DMS79 treated with DMSO at 0.1 percent for 48 hours (cell line): ENCODE measurements at regions not wholly inside any gene's neighbourhood (a gene's known extent, or its start where the extent isn't known, plus 50 kb on each side); places are given as distances from the start of the nearest gene placed in this dataset.

Source experiments
- DNase-seq: peaks from one replicate; lab custom pipeline; 2025; lab: John Stamatoyannopoulos, UW

GRCh38 chr9:20042128-20042711 is 253.4 kb upstream of the SLC24A2 start:
- no peak for DNase-seq

DNA sequence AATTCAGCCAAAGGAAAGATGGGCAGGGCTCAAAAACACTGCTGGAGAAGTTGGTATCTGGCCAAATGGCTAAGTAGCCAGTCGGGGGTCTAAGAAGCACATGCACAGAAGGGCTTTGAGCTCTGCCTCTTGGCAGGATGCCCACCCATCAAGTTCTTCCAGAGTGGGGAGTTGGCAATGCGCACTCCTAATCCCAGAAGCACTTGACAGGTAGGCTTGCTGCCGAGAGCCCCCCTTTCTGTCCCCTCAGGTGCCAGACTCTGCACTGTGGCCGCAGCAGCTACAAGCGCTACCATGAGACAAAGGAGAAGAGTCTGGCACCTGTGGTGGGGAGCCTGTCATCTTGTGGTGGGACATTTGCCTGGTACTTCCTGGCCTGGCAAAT is 252.9 kb upstream of the SLC24A2 start:
- DNase-seq, result peak; percentile 83

DNA sequence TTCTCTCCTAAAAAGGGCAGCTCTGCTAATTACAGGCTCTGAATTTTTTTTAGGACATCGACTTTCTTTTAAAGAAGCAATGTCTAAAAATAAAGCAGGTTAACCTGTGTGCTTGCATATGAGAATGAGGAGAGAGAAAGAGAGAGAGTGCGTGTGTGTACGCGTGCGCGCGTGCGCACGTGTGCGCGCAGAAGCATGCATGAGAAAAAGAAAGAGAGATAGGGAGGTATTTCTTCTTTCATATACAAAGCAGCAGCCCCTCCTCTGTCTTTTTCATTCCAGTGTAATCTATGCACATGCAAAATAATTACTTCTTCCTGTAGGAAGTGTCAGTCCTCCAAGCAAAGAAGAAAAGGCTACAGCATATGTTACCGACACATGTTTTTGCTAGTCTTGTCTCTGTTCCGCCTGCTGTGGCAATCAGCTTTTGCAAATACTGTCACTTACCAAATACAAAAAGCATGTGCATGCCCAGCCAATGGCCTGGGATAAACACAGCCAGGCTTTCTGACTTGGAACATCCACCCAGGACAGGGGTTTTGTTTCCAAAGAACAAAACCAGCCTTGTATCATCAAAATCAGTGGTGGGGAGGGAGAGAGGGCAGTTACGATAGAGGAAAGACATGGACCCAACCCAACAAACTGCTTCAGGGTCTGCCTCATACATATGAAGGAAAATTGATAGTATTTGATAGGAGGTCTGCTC is 252.3 kb upstream of the SLC24A2 start:
- peak; percentile 15 for DNase-seq

DNA sequence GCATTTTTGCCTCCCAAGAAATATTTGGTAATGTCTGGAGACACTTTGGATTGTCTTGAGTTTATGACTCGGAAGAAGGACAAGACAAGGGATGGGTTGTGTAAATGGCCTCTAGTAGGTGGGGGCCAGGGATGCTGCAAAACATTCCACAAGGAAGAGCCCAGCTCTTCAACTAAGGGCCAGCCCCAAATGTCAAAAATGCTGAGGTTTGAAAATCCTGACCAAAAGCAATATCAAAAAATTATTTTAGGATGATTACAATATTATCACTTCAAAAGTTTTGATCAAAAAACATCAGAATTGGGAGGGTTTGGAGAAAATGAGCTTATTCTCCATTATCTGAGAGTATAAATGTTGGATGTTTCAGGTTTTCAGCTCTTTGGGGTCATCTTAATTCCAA is 248.9 kb upstream of the SLC24A2 start:
- DNase-seq, result no peak

DNA sequence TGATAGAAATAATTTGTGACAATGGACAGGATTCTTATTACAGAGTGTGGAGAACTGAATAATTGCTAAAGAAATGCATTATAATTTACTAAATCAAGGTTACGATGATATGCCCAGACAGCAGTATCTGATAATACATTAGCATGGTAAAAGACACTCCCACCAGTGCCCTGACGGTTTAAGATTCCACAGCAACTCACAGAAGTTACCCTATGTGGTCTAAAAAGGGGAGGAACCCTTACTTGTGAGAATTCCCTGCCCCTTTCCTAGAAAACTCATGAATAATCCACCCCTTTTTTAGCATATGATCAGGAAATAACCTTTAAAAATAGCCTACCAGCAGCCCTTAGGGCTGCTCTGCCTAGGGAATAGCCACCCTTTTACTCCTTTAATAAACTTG is 244.7 kb upstream of the SLC24A2 start:
- DNase-seq, result no peak

DNA sequence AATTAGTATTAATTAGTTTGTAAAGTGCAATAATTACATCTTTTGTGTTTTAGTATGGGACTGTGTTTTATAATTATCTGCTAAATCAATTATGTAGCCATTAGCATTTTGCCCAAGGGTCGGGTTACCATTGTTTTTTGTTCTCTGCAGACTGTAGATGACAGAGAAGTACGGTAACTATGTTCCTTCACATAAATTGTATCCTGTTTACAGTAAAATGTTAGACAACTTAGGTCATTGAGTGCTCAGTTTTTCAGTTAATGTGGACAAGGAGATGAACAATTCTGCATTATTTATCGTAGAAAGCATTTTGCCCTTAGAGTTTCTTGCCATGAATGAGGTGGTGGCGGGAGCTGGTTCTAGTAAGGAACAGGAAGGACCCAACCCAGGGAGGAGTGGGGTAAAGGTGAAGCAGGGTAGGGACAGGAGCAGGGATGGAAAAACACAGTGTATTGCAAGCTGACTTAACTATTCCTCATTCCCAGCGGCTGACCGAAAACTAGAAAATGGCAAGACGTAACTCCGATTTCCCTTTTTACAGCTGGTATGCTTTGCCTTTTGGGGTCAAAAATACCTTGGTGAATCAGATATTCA is 243.7 kb upstream of the SLC24A2 start:
- DNase-seq, result no peak

DNA sequence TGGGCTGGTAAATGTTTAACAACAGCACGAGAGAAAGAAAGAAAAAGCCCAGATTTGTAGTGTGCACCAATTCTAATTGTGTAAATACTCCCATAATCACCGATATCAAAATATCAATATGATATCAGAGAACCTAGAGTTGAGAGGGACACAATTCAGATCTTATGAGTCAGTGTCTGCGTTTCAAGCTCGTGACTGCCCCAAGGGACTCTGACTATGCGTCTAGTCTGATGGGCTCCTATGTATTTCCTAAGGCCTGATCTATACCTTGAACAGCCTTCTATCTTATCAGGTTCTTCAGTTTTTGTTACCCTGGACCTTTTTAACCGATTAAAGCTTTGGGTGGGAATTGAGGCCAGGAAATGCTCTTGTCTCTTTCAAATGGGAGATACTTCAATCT is 243.0 kb upstream of the SLC24A2 start:
- no peak for DNase-seq

DNA sequence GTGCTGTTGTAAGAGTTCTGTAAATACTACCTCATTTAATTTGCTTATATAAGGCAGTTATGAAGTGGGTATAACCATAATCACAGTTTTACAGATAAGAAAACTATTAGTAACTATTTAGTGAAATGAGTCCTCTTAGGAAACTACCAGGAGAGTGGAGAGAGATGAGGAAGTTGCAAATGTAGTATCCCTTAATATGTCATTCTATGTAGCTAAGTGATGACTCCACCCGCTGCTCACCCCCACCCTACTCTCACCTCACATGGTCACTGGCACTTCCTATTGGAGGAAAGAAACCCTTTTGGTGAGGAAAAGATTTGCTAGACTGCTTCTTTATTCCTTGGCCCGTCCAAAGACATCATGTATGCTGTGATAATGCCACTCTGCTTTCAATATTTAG is 241.8 kb upstream of the SLC24A2 start:
- no peak for DNase-seq

DNA sequence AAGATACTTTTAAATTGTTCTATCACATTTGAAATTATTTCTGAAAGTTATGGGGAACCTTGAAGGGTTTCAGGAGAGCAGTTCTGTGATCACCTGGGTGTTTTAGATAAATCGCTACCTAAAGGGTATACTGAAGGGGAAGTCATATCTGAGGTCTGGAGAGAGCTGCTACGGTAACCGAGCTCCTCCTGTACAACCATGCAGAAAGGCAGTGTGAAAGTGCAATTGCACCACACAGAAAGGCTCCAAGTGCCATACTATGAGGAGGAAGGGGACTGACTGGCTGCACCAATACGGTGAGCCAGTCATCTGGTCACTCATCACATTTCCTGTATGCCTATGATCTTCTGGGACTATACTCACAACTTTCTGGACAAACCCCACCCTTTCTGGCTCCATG is 241.4 kb upstream of the SLC24A2 start:
- DNase-seq, result no peak

- no peak for DNase-seq
Measured at GRCh38 chr9:20028849-20029231, 240.0 kb upstream of the SLC24A2 start.

GRCh38 chr9:20028192-20028848 is 239.5 kb upstream of the SLC24A2 start:
- no peak for DNase-seq

DNA sequence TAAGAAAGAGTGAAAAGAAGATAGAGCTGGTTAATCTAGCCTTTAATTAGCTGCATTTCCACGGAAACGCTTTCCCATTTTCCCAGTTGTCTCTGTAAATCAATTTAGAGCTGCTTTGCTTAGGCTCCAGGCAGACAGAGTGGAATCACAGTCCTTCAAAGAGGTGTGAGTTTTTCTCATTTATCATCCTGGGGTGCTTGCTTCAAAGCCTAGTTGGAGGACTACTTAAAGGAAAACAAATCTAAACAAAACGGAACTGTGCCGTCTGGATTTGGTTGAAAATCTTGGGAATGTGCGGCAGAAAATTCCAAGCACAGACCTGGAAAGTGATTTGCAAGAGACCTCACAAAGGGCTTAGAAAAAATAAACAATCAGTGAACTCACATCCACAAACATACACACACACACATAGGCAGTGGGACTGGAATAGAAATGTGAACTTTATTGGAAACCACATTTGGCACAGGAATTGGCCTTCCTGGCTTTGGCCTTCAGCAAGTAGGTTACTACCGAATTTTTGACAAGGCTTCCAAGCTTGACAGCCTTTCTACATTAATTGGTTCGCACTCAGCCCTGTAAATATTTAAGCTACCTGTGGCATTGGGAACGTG is 235.2 kb upstream of the SLC24A2 start:
- DNase-seq, result no peak

GRCh38 chr9:20023210-20023905 is 234.5 kb upstream of the SLC24A2 start:
- DNase-seq, result no peak

DNA sequence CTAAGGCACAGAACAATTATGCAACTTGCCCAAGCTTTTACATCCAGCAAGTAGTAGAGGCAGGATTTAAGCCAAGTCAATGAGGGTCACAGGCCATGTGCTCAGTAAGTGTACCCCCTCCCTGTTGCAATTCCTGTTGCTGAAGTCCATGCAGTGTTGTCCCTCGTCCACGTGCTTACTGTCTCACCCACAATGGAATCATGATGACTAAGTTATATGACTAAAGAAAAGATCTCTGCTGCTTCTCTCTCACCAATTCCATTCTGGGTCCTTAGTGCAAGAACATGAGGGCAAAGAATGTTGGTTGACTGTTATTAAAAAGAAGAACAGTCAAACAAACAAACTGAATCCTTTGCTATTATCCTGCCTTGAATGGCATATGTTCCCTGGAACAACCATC is 233.6 kb upstream of the SLC24A2 start:
- DNase-seq, result no peak

DNA sequence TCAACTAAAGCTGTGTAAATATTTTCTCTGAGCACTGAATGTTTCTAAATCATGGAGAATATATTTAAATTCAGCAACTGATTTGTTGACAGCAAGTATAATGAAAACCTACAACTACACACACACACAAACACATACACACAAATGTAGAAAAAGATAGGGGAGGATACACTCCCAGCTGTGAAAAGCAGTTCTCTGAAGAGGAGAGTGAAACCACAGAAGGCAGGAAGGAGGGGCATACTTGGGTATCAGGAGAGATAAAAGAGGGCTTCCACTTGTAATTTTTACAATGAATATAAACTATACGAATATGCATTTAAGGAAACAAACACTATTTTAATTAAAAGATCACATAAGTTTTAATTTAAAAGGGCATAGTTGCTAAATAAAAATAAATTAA is 227.8 kb upstream of the SLC24A2 start:
- no peak for DNase-seq

DNA sequence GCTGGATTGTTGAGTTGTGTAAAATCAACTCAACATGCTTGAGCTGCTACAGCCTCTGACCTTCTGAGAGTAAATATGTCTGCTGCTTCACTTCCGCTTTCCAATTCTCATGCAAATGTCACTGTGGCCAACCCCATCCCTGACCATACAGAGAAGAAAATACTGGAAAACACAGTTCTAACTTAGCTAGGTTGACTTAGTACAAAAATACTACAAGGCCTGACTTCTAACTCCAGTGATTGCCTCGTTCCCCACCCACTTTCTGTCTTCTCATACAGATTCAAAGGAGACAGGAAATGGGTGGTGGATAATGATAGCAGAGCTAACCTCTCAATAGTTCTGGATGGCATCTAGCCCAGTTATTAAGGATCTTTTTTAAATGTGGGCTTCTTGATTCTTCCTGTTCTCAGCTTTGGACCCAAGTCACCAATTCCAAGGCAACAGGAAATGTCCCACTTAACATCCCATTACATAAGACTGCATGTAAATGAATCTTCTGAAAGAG is 226.6 kb upstream of the SLC24A2 start:
- no peak for DNase-seq

DNA sequence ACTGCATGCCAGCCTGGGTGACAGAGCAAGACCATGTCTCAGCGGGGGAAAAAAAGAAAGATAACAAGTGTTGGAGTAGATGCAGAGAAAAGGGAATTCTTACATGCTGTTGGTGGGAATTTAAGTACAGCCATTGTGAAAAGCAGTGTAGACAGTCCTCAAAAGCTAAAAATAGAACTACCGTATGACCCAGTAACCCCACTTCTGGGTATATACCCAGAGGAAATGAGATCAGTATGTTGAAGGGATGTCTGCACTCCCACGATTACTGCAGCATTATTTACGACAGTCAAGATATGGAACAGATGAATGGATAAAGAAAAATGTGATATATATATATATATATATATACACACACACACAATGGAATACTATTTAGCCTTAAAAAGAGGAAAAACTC is 225.3 kb upstream of the SLC24A2 start:
- no peak for DNase-seq

DNA sequence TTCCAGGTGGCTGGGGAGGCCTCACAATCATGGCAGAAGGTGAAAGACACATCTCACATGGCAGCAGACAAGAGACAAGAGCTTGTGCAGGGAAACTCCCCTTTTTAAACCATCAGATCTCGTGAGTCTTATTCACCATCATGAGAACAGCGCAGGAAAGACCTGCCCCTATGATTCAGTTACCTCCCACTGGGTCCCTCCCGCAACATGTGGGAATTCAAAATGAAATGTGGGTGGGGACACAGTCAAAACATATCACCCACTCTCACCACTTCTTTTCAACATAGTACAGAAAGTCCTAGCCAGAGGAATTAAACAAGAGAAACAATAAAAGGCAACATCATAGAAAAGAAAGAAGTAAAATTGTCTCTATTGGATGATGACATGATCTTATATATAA is 223.4 kb upstream of the SLC24A2 start:
- no peak for DNase-seq

DNA sequence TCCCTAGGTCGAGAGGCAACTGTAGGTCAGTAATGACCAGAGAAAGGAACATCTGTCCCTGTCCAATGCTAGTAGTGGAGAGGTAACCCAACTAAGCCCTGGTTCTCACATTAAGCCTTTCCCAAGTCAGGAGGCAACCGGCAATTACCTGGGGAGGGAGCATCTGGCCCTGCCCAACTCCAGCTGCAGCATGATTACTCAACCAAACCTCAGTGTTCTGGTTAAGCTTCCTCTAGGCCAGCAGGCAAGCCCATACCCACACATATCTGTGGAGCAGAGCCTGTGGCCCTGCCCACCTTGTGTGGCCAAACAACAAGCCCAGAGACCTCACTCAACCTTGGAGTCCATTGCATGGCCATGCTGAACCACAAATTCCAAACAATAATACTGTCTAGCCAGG is 220.8 kb upstream of the SLC24A2 start:
- no peak for DNase-seq

DNA sequence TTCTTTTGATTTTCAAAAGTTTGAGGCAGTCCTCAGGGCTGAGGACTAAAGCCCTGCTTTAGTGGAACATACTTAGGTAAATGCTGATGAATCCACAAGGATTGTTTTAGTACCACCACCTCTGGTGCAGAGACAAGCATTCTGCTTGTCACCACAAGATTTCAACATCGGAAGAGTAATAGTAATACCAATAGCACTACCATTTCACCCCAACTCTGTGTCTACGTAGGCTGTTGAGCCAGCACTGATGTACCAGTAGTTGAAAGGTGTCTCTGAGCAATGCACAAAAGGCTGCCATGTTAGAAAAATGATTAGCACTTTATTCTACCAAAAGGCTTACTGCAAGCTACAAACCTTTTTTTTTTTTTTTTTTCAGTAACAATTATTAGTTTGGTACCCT is 213.2 kb upstream of the SLC24A2 start:
- DNase-seq, result no peak

GRCh38 chr9:20001058-20001457 is 212.2 kb upstream of the SLC24A2 start:
- no peak for DNase-seq

- no peak for DNase-seq
Measured at GRCh38 chr9:19999491-20000057, 210.7 kb upstream of the SLC24A2 start.
